H1 (cell line): ENCODE measurements at regions not wholly inside any gene's neighbourhood (a gene's known extent, or its start where the extent isn't known, plus 50 kb on each side); places are given as distances from the start of the nearest gene placed in this dataset.
A peak's percentile ranks its signal among the peaks of the same experiment; 100 is the strongest.

Experiments used
- CTCF ChIA-PET: fragments of 300-600 bp; sonication (Branson Sonifier 250); formaldehyde crosslinking; loops from one replicate; lab custom pipeline; 2021; ENCODE audit not compliant: partially characterized antibody; lab: Charles Lee
- POLR2A ChIA-PET: fragments of 300-600 bp; sonication (Branson Sonifier 250); formaldehyde crosslinking; loops from one replicate; lab custom pipeline; 2021; ENCODE audit warnings: inconsistent platforms; ENCODE audit not compliant: partially characterized antibody; lab: Charles Lee
- DNase-seq, 2 experiments: peaks; one replicate each; pipeline versions ENCODE4 v3.0.0 to v3.0.0-alpha.2; 2010 to 2022; ENCODE audit warnings: low spot score in 2 of 2, low read depth in 1 of 2, mixed read lengths in 1 of 2
- FAIRE-seq: peaks from 2 replicates; lab custom pipeline; 2011; peaks lifted over from hg19 to GRCh38; lab: Jason Lieb, UNC
- H2AFZ ChIP-seq: 2 replicates; pipeline ENCODE4 v1.8.1; 2012; ENCODE audit warnings: low read length, inconsistent platforms
- H2AK5ac ChIP-seq: 2 replicates; pipeline ENCODE4 v1.6.1; 2013; ENCODE audit warnings: low read depth, low read length
- H2BK120ac ChIP-seq: replicated peaks from 2 replicates; pipeline ENCODE3; 2013; ENCODE audit warnings: low read depth, low read length, inconsistent platforms
- H2BK12ac ChIP-seq: 2 replicates; pipeline ENCODE4 v1.6.1; 2013; ENCODE audit warnings: low read depth, low read length
- H2BK15ac ChIP-seq: 2 replicates; pipeline ENCODE4 v1.6.1; 2013; ENCODE audit warnings: low read length
- H2BK20ac ChIP-seq: 2 replicates; pipeline ENCODE4 v1.6.1; 2013; ENCODE audit warnings: low read length
- H2BK5ac ChIP-seq: 2 replicates; pipeline ENCODE4 v1.6.1; 2013; ENCODE audit warnings: low read depth, low read length
- H3K14ac ChIP-seq: 2 replicates; pipeline ENCODE4 v1.6.1; 2013; ENCODE audit warnings: inconsistent platforms; ENCODE audit not compliant: insufficient read length
- H3K18ac ChIP-seq: 2 replicates; pipeline ENCODE4 v1.6.1; 2013; ENCODE audit warnings: low read length; ENCODE audit errors: extremely low read depth
- H3K23ac ChIP-seq: 2 replicates; pipeline ENCODE4 v1.6.1; 2013; ENCODE audit warnings: inconsistent platforms; ENCODE audit not compliant: insufficient read length
- H3K23me2 ChIP-seq: 2 replicates; pipeline ENCODE4 v1.6.1; 2013; ENCODE audit warnings: low read depth, low read length
- H3K27ac ChIP-seq: 2 replicates; pipeline ENCODE4 v1.6.1; 2011; ENCODE audit warnings: low read depth, low read length, inconsistent platforms
- H3K27me3 ChIP-seq, 4 experiments: replicated peaks in 1 of 4; 1 replicate in 1 of 4; 2 replicates in 3 of 4; pipeline versions ENCODE4 v1.6.1 to v1.8.1; 2011 to 2013; ENCODE audit warnings: low read length in 3 of 4, mild to moderate bottlenecking in 3 of 4, inconsistent platforms in 2 of 4, mixed read lengths in 2 of 4, moderate library complexity in 1 of 4; ENCODE audit not compliant: control insufficient read depth in 3 of 4, insufficient read depth in 3 of 4; ENCODE audit errors: extremely low read depth in 1 of 4
- H3K36me3 ChIP-seq, 4 experiments: 2 replicates each; pipeline versions ENCODE4 v1.6.1 to v1.8.1; 2011 to 2013; ENCODE audit warnings: mild to moderate bottlenecking in 4 of 4, low read length in 3 of 4, moderate library complexity in 2 of 4, control low read depth in 1 of 4, inconsistent platforms in 1 of 4; ENCODE audit not compliant: insufficient read depth in 4 of 4, control insufficient read depth in 2 of 4
- H3K4ac ChIP-seq: replicated peaks from 2 replicates; pipeline ENCODE3; 2013; ENCODE audit warnings: low read length, low read depth, mixed read lengths, inconsistent platforms; ENCODE audit not compliant: insufficient read length
- H3K4me1 ChIP-seq, 4 experiments: replicated peaks in 1 of 4; 1 replicate in 1 of 4; 2 replicates in 3 of 4; pipeline versions ENCODE4 v1.6.1 to v1.8.1; 2011 to 2013; ENCODE audit warnings: low read length in 3 of 4, inconsistent platforms in 2 of 4, mixed read lengths in 1 of 4; ENCODE audit not compliant: insufficient read depth in 4 of 4, control insufficient read depth in 3 of 4
- H3K4me2 ChIP-seq, 2 experiments: 2 replicates each; pipeline versions ENCODE4 v1.6.1 to v1.8.1; 2011 to 2013; ENCODE audit warnings: low read depth in 2 of 2, low read length in 2 of 2, control low read depth in 1 of 2, inconsistent platforms in 1 of 2, mild to moderate bottlenecking in 1 of 2; ENCODE audit not compliant: insufficient read depth in 1 of 2
- H3K4me3 ChIP-seq, 4 experiments: fragments of 200-600, 300-600 bp in 1 of 4; sonication (generic), shearing (Covaris generic), sonication (Bioruptor Twin) in 1 of 4; 2 replicates each; pipeline versions ENCODE4 v1.5.1 to v1.8.1; 2011 to 2016; ENCODE audit warnings: low read length in 4 of 4, low read depth in 3 of 4, control low read depth in 2 of 4, inconsistent platforms in 2 of 4, mild to moderate bottlenecking in 2 of 4, mixed read lengths in 1 of 4, moderate library complexity in 1 of 4; ENCODE audit not compliant: insufficient read depth in 2 of 4; ENCODE audit errors: extremely low read depth in 1 of 4
- H3K56ac ChIP-seq: replicated peaks from 2 replicates; pipeline ENCODE3; 2013; ENCODE audit warnings: low read depth, mild to moderate bottlenecking, mixed read lengths, low read length, inconsistent platforms; ENCODE audit not compliant: insufficient read length
- H3K79me1 ChIP-seq: 2 replicates; pipeline ENCODE4 v1.6.1; 2013; ENCODE audit warnings: low read depth, low read length, control low read depth
- H3K79me2 ChIP-seq, 2 experiments: 2 replicates each; pipeline versions ENCODE4 v1.6.1 to v1.8.1; 2012 to 2013; ENCODE audit warnings: low read length in 2 of 2, mild to moderate bottlenecking in 2 of 2, inconsistent platforms in 1 of 2; ENCODE audit not compliant: insufficient read depth in 2 of 2, control insufficient read depth in 1 of 2
- H3K9ac ChIP-seq, 4 experiments: replicated peaks in 1 of 4; 1 replicate in 1 of 4; 2 replicates in 3 of 4; pipeline versions ENCODE4 v1.6.1 to v1.8.1; 2011 to 2013; ENCODE audit warnings: low read depth in 3 of 4, low read length in 3 of 4, control low read depth in 2 of 4, mild to moderate bottlenecking in 2 of 4, moderate library complexity in 2 of 4, inconsistent platforms in 1 of 4; ENCODE audit errors: extremely low read depth in 1 of 4
- H3K9me3 ChIP-seq, 2 experiments: 2 replicates each; pipeline versions ENCODE4 v1.6.1 to v1.8.1; 2012 to 2013; ENCODE audit warnings: mild to moderate bottlenecking in 2 of 2, moderate library complexity in 2 of 2, control low read depth in 1 of 2, inconsistent platforms in 1 of 2, low read depth in 1 of 2, low read length in 1 of 2, mixed read lengths in 1 of 2; ENCODE audit not compliant: insufficient read depth in 2 of 2
- H4K20me1 ChIP-seq, 2 experiments: replicated peaks in 1 of 2; 2 replicates each; pipeline versions ENCODE3 to v1.8.1; 2011 to 2013; ENCODE audit warnings: inconsistent platforms in 2 of 2, low read length in 2 of 2, mild to moderate bottlenecking in 1 of 2; ENCODE audit not compliant: insufficient read depth in 2 of 2, control insufficient read depth in 1 of 2
- H4K5ac ChIP-seq: 2 replicates; pipeline ENCODE4 v1.6.1; 2013; ENCODE audit warnings: low read length, low read depth, mixed read lengths, inconsistent platforms; ENCODE audit not compliant: insufficient read length
- H4K8ac ChIP-seq: 2 replicates; pipeline ENCODE4 v1.8.0; 2013; ENCODE audit warnings: mild to moderate bottlenecking, moderate library complexity, low read length, inconsistent platforms; ENCODE audit not compliant: insufficient read depth; ENCODE audit errors: extremely low read depth
- H4K91ac ChIP-seq: replicated peaks from 2 replicates; pipeline ENCODE3; 2013; ENCODE audit warnings: low read length, mixed read lengths, inconsistent platforms; ENCODE audit not compliant: insufficient read length
- KDM5A ChIP-seq: fragments of 200-600 bp; IDR thresholded peaks from 2 replicates; pipeline ENCODE4 v1.7.1; 2012; ENCODE audit warnings: mild to moderate bottlenecking, low read length, inconsistent platforms, mixed read lengths
- POLR2AphosphoS5 ChIP-seq: IDR thresholded peaks from 2 replicates; pipeline ENCODE4 v1.6.1; 2011; ENCODE audit warnings: low read depth, low read length
- RAD21 ChIP-seq, 2 experiments: IDR thresholded peaks in 1 of 2; conservative IDR thresholded peaks in 1 of 2; 2 replicates each; pipeline ENCODE4 v1.6.1; 2011; ENCODE audit warnings: low read depth in 2 of 2, low read length in 2 of 2, improper control_type of control experiment in 1 of 2, inconsistent platforms in 1 of 2, mild to moderate bottlenecking in 1 of 2, moderate library complexity in 1 of 2
- SRF ChIP-seq: IDR thresholded peaks from 2 replicates; pipeline ENCODE4 v1.6.1; 2011; ENCODE audit warnings: mild to moderate bottlenecking, low read depth, low read length, moderate library complexity
- SUZ12 ChIP-seq: fragments of 200-600 bp; sonication (generic); IDR thresholded peaks from 2 replicates; pipeline ENCODE4 v1.6.1; 2012; ENCODE audit warnings: mild to moderate bottlenecking, inconsistent platforms, low read length, moderate library complexity, mixed read lengths
- WGBS, 2 experiments: shearing (Covaris generic) in 1 of 2; methylation state at CpG; one replicate each; pipeline versions ENCODE4 v1.1.6 to v1.1.7; 2013 to 2015; ENCODE audit warnings: low lambda C conversion rate in 2 of 2, mixed read lengths in 2 of 2, inconsistent platforms in 1 of 2, low coverage in 1 of 2, missing lambda C conversion rate in 1 of 2; ENCODE audit not compliant: insufficient replicate concordance in 2 of 2, insufficient coverage in 1 of 2, insufficient read length in 1 of 2; ENCODE audit errors: extremely low coverage in 1 of 2, missing lambda C conversion rate in 1 of 2; 5-methylcytosine and 5-hydroxymethylcytosine counted together
- TF ChIP-seq, protein P1 (sequence below): IDR thresholded peaks from 2 replicates; pipeline ENCODE4 v1.6.1; 2011; ENCODE audit warnings: low read depth, mild to moderate bottlenecking, low read length; ENCODE audit not compliant: insufficient read depth

DNA sequence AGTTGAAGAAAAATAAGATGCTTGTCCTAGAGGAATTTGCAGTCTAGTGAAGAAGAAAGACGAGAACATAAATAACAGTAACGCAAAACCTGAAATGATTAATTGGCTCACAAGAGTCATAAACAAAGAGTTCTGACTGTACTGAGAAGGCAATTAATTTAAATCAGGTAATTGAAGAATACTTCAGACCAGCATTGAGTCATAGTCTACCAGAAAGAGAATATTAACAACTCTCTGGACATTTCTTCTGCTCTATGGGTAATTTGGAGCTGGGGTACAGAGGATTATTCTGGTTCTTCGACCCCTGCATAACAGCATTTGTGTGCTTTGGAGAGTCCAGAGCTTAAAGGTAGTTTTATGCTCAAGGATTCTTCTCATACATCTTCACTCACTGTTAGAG lies 390.3 kb upstream of the DCN start:
- H2AFZ ChIP-seq: 0 out of 2 replicates have a peak overlapping the region, but pooled peaks have one; percentile 8
- FAIRE-seq: no peak

More for the DNA sequence above, 390.3 kb upstream of the DCN start:
- Histone ChIP-seq H4K5ac (no peak overlapping the region), H3K79me1 (no peaks in the 10 kb centered on the region), H3K23me2 (no peaks in the 10 kb centered on the region), H3K14ac (no peak overlapping the region), H3K4me1 (no peaks in the 10 kb centered on the region), H3K9me3 (no peaks in the 10 kb centered on the region), H3K4ac (no peak overlapping the region), H3K56ac (no peak overlapping the region), H2BK12ac (no peak overlapping the region), H2BK5ac (no peak overlapping the region), H4K91ac (no peak overlapping the region), H3K4me3 (no peak overlapping the region), H2BK15ac (no peak overlapping the region), H3K23ac (no peak overlapping the region), H3K9ac (no peak overlapping the region), H2BK120ac (no peak overlapping the region), H3K79me2 (no peaks in the 10 kb centered on the region), H4K20me1 (no peaks in the 10 kb centered on the region), H3K27ac (no peak overlapping the region), H4K8ac (no peak overlapping the region), H2BK20ac (no peak overlapping the region), H3K36me3 (no peaks in the 10 kb centered on the region), H3K27me3 (no peaks in the 10 kb centered on the region), H2AK5ac (no peak overlapping the region), H3K4me2 (no peak overlapping the region), H3K18ac (no peak overlapping the region)
- WGBS, 2 experiments: 93% methylated on average over 3 of the region's 3 CpGs; no CpG with 5 or more reads in 1 of the 2 experiments
- POLR2A ChIA-PET: no interaction called here
- DNase-seq: no peak
- TF ChIP-seq POLR2AphosphoS5 (no peak), RAD21 (IDR thresholded peaks at IDR 0.05 in 1 of 2, conservative IDR thresholded peaks at IDR 0.05 in 1 of 2; ENCODE audit: low read depth in 2 of 2, low read length in 2 of 2) (no peak), SRF (no peak), SUZ12 (no peak), KDM5A (no peak)
- TF ChIP-seq, protein P1, sequence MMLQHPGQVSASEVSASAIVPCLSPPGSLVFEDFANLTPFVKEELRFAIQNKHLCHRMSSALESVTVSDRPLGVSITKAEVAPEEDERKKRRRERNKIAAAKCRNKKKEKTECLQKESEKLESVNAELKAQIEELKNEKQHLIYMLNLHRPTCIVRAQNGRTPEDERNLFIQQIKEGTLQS: no peak
- CTCF ChIA-PET: no interaction called here
